GM23338 (cell line): ENCODE measurements at regions not wholly inside any gene's neighbourhood (a gene's known extent, or its start where the extent isn't known, plus 50 kb on each side); places are given as distances from the start of the nearest gene placed in this dataset.

Source experiments
- ATAC-seq: fragments of 200-7000 bp; cut with Tn5 transposase; 3 replicates; pipeline ENCODE4 v1.9.1; 2020
- DNase-seq: peaks from one replicate; pipeline ENCODE4 v3.0.0-alpha.2; 2015; ENCODE audit warnings: low spot score
- H2AFZ ChIP-seq: fragments of 200-600 bp; sonication (generic); 2 replicates; pipeline ENCODE4 v1.8.0; 2016; ENCODE audit warnings: antibody characterized with exemption, mild to moderate bottlenecking, moderate library complexity
- H3F3A ChIP-seq: fragments of 200-600 bp; sonication (generic); replicated peaks from 2 replicates; pipeline ENCODE4 v1.8.0; 2017; ENCODE audit warnings: antibody characterized with exemption, mixed run types, low read depth
- H3K27ac ChIP-seq: fragments of 200-600 bp; sonication (generic); 2 replicates; pipeline ENCODE4 v1.6.1; 2016; ENCODE audit warnings: low read depth
- H3K27me3 ChIP-seq: fragments of 200-600 bp; sonication (generic); 2 replicates; pipeline ENCODE4 v1.8.0; 2016; ENCODE audit warnings: mild to moderate bottlenecking, mixed run types, moderate library complexity; ENCODE audit not compliant: insufficient read depth
- H3K36me3 ChIP-seq: fragments of 200-600 bp; sonication (generic); 2 replicates; pipeline ENCODE4 v1.8.0; 2016; ENCODE audit warnings: mild to moderate bottlenecking; ENCODE audit not compliant: insufficient read depth
- H3K4me1 ChIP-seq: fragments of 200-600 bp; sonication (generic); 2 replicates; pipeline ENCODE4 v1.8.0; 2016; ENCODE audit warnings: mild to moderate bottlenecking, moderate library complexity; ENCODE audit not compliant: insufficient read depth
- H3K4me2 ChIP-seq: fragments of 200-600 bp; sonication (generic); 2 replicates; pipeline ENCODE4 v1.7.1; 2017; ENCODE audit warnings: mixed run types
- H3K4me3 ChIP-seq: fragments of 200-600 bp; sonication (generic); 2 replicates; pipeline ENCODE4 v1.6.1; 2016; ENCODE audit warnings: mixed run types
- H3K79me2 ChIP-seq: fragments of 200-600 bp; sonication (generic); replicated peaks from 2 replicates; pipeline ENCODE4 v1.8.0; 2017; ENCODE audit warnings: mild to moderate bottlenecking; ENCODE audit not compliant: insufficient read depth
- H3K9me2 ChIP-seq: fragments of 200-600 bp; sonication (generic); 2 replicates; pipeline ENCODE4 v1.8.0; 2017; ENCODE audit not compliant: insufficient read depth
- H4K20me1 ChIP-seq: fragments of 200-600 bp; sonication (generic); replicated peaks from 2 replicates; pipeline ENCODE4 v1.8.0; 2017; ENCODE audit warnings: mild to moderate bottlenecking; ENCODE audit not compliant: insufficient read depth
- H3K27ac Mint-ChIP-seq: 2 replicates; pipeline ENCODE4 v1.8.0; 2020; ENCODE audit warnings: inconsistent platforms, mild to moderate bottlenecking, moderate library complexity, mixed read lengths
- H3K27me3 Mint-ChIP-seq: 3 replicates; pipeline ENCODE4 v1.8.0; 2022; ENCODE audit warnings: low read depth, mild to moderate bottlenecking, moderate library complexity, mixed read lengths, inconsistent platforms; ENCODE audit not compliant: insufficient read depth, poor library complexity
- H3K36me3 Mint-ChIP-seq: 3 replicates; pipeline ENCODE4 v1.8.0; 2021; ENCODE audit warnings: low read depth, mild to moderate bottlenecking, inconsistent platforms, moderate library complexity, mixed read lengths
- H3K4me1 Mint-ChIP-seq: 3 replicates; pipeline ENCODE4 v1.8.0; 2020; ENCODE audit warnings: mild to moderate bottlenecking, inconsistent platforms, mixed read lengths
- H3K4me3 Mint-ChIP-seq: 3 replicates; pipeline ENCODE4 v1.8.0; 2021; ENCODE audit warnings: moderate library complexity, mild to moderate bottlenecking, inconsistent platforms, mixed read lengths
- H3K9me3 Mint-ChIP-seq: 3 replicates; pipeline ENCODE4 v1.8.0; 2020; ENCODE audit warnings: moderate library complexity, mild to moderate bottlenecking, inconsistent platforms, mixed read lengths
- CREB1 ChIP-seq: fragments of 250-450 bp; sonication (Bioruptor Pico); IDR thresholded peaks from 2 replicates; pipeline ENCODE4 v1.5.0; 2020; ENCODE audit warnings: low read depth, mild to moderate bottlenecking, moderate library complexity
- CTCF ChIP-seq, 2 experiments: fragments of 200-600 bp in 1 of 2; sonication (generic) in 1 of 2; conservative IDR thresholded peaks; 2 replicates each; pipeline versions ENCODE4 v1.5.1 to v1.6.1; 2016 to 2017; ENCODE audit warnings: antibody characterized with exemption in 2 of 2, low read depth in 2 of 2, mild to moderate bottlenecking in 2 of 2, moderate library complexity in 1 of 2
- ETS1 ChIP-seq: IDR thresholded peaks from 2 replicates; pipeline ENCODE4 v1.6.1; 2016; ENCODE audit warnings: antibody characterized with exemption
- EZH2 ChIP-seq: fragments of 200-600 bp; sonication (generic); IDR thresholded peaks from one replicate; pipeline ENCODE4 v1.8.0; 2017; ENCODE audit warnings: antibody characterized with exemption, mild to moderate bottlenecking, low read depth; ENCODE audit not compliant: unreplicated experiment
- EZH2phosphoT487 ChIP-seq: fragments of 200-600 bp; sonication (generic); IDR thresholded peaks from one replicate; pipeline ENCODE4 v1.8.1; 2018; ENCODE audit warnings: antibody characterized with exemption; ENCODE audit not compliant: unreplicated experiment
- JUNB ChIP-seq: IDR thresholded peaks from one replicate; pipeline ENCODE4 v1.6.1; 2016; ENCODE audit warnings: antibody characterized with exemption; ENCODE audit not compliant: unreplicated experiment
- NANOG ChIP-seq: IDR thresholded peaks from 2 replicates; pipeline ENCODE4 v1.6.1; 2016; ENCODE audit warnings: antibody characterized with exemption, borderline replicate concordance
- POLR2AphosphoS5 ChIP-seq: IDR thresholded peaks from 2 replicates; pipeline ENCODE4 v1.6.1; 2016; ENCODE audit warnings: antibody characterized with exemption, low read depth
- REST ChIP-seq: IDR thresholded peaks from one replicate; pipeline ENCODE4 v1.6.1; 2018; ENCODE audit warnings: antibody characterized with exemption; ENCODE audit not compliant: unreplicated experiment
- STAT1 ChIP-seq: IDR thresholded peaks from one replicate; pipeline ENCODE4 v1.6.1; 2016; ENCODE audit warnings: antibody characterized with exemption; ENCODE audit not compliant: unreplicated experiment
- ZNF331 ChIP-seq: fragments of 250-450 bp; sonication (Bioruptor Pico); IDR thresholded peaks from 2 replicates; pipeline ENCODE4 v1.5.0; 2020; ENCODE audit warnings: low read depth, mild to moderate bottlenecking, moderate library complexity
- ZNF462 ChIP-seq: fragments of 250-450 bp; sonication (Bioruptor Pico); IDR thresholded peaks from 2 replicates; pipeline ENCODE4 v1.5.0; 2020; ENCODE audit warnings: mild to moderate bottlenecking, moderate library complexity

- no peak for TF ChIP-seq ETS1
- TF ChIP-seq JUNB, result no peak
- no peak for TF ChIP-seq CREB1
- no peak for TF ChIP-seq NANOG
- no peak for TF ChIP-seq EZH2
- TF ChIP-seq ZNF331 (CRISPR knock-in tag), result no peak
- TF ChIP-seq EZH2phosphoT487, result no peak
- no peak for TF ChIP-seq CTCF (conservative IDR thresholded peaks at IDR 0.05; ENCODE audit: low read depth in 2 of 2)
- no peak for TF ChIP-seq STAT1
These were observed 350.9 kb upstream of the HSF2 start (continued) for GRCh38 chr6:122048570-122048969.

- Mint-ChIP-seq H3K4me3 (no peak overlapping the region), H3K27me3 (peaks cover 5% of the 10 kb centered on the region), H3K27ac (no peak overlapping the region), H3K9me3 (no peaks in the 10 kb centered on the region), H3K4me1 (peaks cover 2% of the 10 kb centered on the region; the same call in 2 of the 3 replicates), H3K36me3 (no peaks in the 10 kb centered on the region)
- Histone ChIP-seq H4K20me1 (no peaks in the 10 kb centered on the region), H2AFZ (no peak overlapping the region), H3K4me1 (no peaks in the 10 kb centered on the region), H3F3A (no peaks in the 10 kb centered on the region), H3K36me3 (no peaks in the 10 kb centered on the region), H3K4me2 (no peak overlapping the region), H3K4me3 (no peak overlapping the region), H3K27ac (no peak overlapping the region), H3K79me2 (no peaks in the 10 kb centered on the region), H3K27me3 (no peaks in the 10 kb centered on the region), H3K9me2 (no peaks in the 10 kb centered on the region)
- peak; percentile 33 for DNase-seq
- ATAC-seq, result peak; percentile 80
- no peak for TF ChIP-seq ZNF331 (CRISPR knock-in tag)
- TF ChIP-seq ZNF462, result no peak
- TF ChIP-seq JUNB, result no peak
- no peak for TF ChIP-seq ETS1
- no peak for TF ChIP-seq REST
- no peak for TF ChIP-seq POLR2AphosphoS5
- no peak for TF ChIP-seq STAT1
- no peak for TF ChIP-seq NANOG
These were observed 350.1 kb upstream of the HSF2 start for GRCh38 chr6:122049341-122049740.
